Hematopoietic multipotent progenitor cell treated with erythropoietin and hydrocortisone succinate and interleukin-3 and kit ligand, for 4 days (in vitro differentiated cells): ENCODE measurements at regions not wholly inside any gene's neighbourhood (a gene's known extent, or its start where the extent isn't known, plus 50 kb on each side); places are given as distances from the start of the nearest gene placed in this dataset.

Source experiments
- DNase-seq: peaks from one replicate; pipeline ENCODE4 v3.0.0-alpha.2; 2015

GRCh38 chr17:79137789-79138165, 63.2 kb downstream of the ENGASE start:
- DNase-seq: no peak

GRCh38 chr17:79137015-79137788, 62.6 kb downstream of the ENGASE start:
- no peak for DNase-seq

GRCh38 chr17:79136596-79136995, 62.0 kb downstream of the ENGASE start:
- DNase-seq: no peak
